Stimulated activated CD4-positive, alpha-beta T cell treated with anti-CD3 and anti-CD28 coated beads, Interleukin-1b, Interleukin-23, amount 100 ng/mL, for 4 hours (primary cell): ENCODE measurements at regions not wholly inside any gene's neighbourhood (a gene's known extent, or its start where the extent isn't known, plus 50 kb on each side); places are given as distances from the start of the nearest gene placed in this dataset.
"Not testable (repeated sequence)": the region's sequence is repeated elsewhere in the genome, so short reads cannot be mapped to it uniquely, and the experiment has no call there.

Source experiments
- DNase-seq, 2 donors: peaks; one replicate each; pipeline ENCODE4 v3.0.0-alpha.2; 2020; ENCODE audit warnings: low read depth in 2 of 2

- DNase-seq = no peak
Measured at GRCh38 chr12:123061441-123062205, 81.1 kb downstream of the ARL6IP4 start.

DNA sequence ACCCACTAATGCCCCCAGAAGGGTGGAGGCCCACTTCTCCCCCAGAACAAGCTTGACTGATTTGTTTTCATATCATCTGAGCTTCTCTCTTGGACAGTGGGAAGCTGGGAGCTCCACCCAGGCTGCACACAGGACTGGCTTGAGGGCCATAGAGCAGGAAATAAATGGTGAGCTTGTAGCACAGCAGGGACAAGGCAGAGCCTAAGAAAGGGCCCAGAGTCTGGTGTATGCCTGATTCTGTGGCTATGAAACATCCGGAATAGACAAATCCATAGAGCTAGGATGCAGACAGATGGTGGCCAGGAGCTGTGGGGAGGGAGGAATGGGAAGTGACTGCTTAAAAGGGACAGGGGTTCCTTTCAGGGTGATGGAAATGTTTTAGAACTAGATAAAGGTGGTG lies 79.0 kb downstream of the ARL6IP4 start:
- no peak for DNase-seq

DNA sequence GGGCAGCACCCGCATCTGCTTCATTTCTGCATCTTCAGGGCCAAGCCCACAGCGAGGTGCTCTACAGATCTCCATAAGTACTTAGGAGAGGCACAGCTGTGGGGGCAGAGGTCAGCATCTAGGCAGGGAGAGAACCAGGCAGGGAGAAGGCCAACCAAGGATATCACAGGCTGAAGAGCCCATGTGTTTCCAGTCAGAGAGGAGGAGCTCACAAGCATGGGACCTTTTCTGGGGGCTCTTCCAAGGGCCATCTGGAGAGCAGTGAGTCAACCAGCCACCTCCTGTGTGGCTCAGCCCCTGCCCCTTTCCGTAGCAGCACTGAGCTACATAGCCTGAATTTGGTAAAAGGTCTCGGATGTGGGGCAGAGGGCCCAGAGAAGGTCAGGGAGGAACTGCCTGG lies 78.5 kb downstream of the ARL6IP4 start:
- DNase-seq = no peak

- no peak for DNase-seq
Measured at GRCh38 chr12:123058481-123058880, 78.0 kb downstream of the ARL6IP4 start.

DNA sequence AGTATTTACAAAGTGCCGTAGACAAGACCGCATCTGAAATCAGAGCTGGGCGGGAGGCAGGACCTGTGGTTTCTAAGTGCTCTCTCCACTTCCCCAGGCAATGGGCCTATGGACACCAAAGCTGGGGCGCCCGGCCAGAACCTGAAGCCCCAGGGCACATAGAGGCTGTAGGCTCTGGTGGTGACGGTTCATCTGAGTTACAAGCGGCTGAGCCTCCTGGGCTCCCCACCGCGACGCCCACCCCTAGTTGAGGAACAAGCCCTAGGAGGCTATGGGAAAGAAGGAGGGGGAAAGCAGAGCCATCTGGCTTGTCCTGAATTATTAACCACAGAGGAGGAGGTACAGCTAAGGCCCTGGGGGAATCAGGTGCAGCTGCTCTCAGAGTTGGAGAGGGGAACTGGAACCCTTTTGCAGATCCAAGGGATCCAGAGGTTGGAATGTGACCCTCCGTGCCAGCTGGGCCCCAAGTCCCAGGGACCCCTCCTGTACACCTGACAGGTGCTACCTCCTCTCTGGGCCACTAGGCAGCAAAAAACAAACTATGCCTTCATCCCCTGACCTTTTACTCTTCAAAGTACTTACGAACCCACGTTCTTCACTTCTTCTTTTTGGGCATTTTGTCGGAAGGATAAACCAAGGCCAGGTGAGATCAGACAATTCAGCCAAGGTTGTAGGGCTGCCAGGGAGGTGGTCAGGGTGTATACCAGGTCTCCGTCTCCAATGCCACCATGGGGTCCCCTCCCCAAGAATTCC lies 77.2 kb downstream of the ARL6IP4 start:
- DNase-seq = no peak

- no peak for DNase-seq
Measured at GRCh38 chr12:123056709-123057108, 76.2 kb downstream of the ARL6IP4 start.

DNA sequence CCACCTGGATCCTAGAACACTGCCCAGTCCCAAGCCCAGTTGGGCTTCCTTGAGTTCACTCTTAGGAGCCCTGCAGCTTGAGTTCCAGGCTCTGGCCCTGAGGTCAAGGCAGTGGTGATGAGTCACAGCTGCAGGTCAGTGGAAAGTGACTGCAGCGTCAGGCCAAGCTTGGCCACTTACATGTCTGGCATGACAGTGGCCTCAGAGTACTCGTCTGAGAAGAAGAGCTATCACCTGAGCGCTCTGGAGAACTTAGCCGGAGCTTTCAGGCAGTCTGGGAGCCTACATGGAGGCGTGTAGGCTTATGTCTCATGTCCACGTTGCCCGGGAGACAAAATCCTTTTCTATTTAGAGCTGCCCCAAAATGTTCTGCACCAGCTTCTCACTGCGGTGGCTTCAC lies 75.6 kb downstream of the ARL6IP4 start:
- no peak for DNase-seq

- no peak for DNase-seq
Measured at GRCh38 chr12:123055281-123055766, 74.8 kb downstream of the ARL6IP4 start.

DNA sequence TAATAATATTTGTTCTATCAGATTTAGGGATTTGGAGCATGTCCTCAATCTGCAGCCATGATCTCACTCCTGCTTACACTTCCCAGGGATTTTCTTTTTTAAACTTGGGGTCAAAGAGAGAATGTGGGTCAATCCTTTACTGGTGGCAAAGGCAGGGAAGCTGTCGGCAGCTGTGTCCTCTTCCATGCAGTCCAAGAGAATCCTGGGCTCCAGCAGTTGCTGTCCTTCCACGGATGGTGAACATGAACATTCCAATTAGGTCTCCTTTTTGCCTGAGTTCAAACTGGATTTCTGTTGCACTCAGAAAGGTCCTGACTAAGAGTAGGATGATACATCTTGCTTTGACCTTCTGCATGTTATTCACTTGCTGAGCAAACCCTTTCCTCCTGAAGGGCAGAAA lies 73.9 kb downstream of the ARL6IP4 start:
- DNase-seq = no peak

DNA sequence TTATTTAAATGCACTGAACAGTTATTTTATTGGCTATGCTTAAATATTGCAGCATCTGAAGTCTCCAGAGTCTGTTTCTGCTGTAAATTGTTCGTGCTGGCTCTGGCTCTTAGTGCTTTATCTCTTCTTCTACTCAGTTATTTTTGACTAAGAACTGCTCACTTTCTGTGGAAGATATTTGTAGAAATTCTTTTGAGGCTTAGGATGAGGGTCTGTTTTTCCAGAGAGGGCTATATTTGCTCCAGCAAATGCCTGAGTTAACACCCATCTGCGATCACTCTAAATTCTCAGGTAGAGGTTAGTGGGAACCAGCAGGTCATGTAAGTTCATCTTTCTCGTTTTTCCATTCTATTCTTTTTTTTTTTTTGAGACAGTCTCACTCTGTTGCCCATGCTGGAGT lies 71.1 kb downstream of the ARL6IP4 start:
- no peak for DNase-seq

GRCh38 chr12:123050913-123051312 lies 70.4 kb downstream of the ARL6IP4 start:
- no peak for DNase-seq

- DNase-seq = no peak
Measured at GRCh38 chr12:123050331-123050831, 69.9 kb downstream of the ARL6IP4 start.

- DNase-seq = no peak
Measured at GRCh38 chr12:123049398-123050240, 69.1 kb downstream of the ARL6IP4 start.

GRCh38 chr12:123047892-123048291 lies 67.4 kb downstream of the ARL6IP4 start:
- not testable (repeated sequence) for DNase-seq

DNA sequence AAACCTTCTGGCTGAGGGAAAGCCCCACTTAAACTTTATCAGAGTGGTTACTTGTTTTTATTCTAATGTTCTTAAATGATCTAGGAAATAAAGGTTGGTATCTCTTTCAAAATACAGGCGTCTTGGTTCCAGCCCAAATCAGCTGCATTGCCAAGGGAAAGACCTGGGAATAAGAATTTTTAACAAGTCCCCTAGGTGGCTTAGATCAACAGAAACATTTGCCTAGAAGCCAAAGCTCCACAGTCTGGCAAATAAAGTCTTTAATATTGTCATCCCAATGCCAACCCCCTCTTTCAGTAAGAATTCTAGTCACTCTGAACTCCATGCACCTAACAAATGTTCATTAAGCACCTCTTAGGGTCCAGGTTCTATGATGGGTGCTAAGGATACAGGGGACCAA lies 66.8 kb downstream of the ARL6IP4 start:
- DNase-seq = no peak

- DNase-seq = no peak
Measured at GRCh38 chr12:123046431-123046830, 66.0 kb downstream of the ARL6IP4 start.

- DNase-seq = no peak
Measured at GRCh38 chr12:123045678-123046077, 65.2 kb downstream of the ARL6IP4 start.

DNA sequence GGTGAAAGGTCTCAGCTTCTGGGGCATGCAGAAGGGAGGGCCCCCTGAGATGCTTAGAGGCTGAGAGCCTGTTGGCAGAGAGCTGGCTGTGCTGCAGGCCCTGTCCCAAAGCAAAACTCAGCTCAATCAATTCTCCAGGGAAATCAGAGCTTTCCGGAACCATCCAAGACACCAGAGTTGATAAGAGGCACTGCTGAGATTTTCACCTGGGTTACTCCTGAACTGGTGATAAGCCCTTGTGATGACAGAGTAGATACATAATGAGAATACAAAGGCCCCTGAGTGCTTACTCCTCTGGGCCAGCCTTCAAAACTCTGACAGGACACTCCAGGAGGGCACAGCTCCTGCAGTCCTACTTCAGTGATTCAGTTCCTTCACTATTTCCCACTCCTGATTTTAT lies 63.9 kb downstream of the ARL6IP4 start:
- no peak for DNase-seq

DNA sequence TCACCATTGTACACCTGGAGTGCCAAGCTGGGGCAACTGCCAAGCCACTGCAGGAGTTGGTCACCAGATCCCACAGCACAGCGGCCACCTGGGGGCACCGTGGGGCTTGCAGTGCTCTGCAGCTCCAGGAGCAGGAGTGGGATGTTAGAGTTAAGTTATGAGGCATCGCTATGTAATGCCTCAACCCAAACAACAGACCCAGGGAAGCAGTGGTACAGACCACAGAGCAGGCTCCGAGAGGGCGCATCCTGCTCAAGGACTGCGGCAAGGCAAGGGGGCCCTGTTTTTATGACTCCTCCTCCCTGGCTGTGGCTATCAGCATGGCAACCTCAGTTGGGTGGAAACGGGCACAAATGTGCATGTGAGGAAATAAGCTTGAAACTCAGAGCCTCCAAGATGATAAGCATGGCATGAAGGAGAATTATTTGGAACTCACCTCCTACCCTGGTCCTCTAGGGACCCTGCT lies 63.1 kb downstream of the ARL6IP4 start:
- peak; percentile 56 to 65 for DNase-seq

DNA sequence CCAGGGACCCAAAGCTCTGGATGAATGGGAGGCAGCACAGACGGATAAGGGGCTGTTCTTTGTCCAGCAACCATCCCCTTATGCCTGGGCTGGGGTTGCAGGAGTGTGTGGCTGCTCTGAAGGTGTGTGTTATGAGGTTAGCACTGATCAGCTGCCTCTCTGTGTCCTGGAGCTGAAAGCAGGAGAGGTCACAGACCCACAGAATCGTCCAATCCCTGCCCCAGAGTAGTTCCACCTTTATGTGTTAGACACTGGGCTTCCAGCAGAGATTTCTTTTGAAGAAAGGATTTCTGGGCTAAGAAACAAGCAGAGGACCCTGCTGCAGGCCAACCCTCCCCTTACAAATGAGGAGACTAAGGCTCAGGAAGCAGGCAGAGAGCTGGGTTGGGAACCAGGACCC lies 62.4 kb downstream of the ARL6IP4 start:
- DNase-seq = no peak

DNA sequence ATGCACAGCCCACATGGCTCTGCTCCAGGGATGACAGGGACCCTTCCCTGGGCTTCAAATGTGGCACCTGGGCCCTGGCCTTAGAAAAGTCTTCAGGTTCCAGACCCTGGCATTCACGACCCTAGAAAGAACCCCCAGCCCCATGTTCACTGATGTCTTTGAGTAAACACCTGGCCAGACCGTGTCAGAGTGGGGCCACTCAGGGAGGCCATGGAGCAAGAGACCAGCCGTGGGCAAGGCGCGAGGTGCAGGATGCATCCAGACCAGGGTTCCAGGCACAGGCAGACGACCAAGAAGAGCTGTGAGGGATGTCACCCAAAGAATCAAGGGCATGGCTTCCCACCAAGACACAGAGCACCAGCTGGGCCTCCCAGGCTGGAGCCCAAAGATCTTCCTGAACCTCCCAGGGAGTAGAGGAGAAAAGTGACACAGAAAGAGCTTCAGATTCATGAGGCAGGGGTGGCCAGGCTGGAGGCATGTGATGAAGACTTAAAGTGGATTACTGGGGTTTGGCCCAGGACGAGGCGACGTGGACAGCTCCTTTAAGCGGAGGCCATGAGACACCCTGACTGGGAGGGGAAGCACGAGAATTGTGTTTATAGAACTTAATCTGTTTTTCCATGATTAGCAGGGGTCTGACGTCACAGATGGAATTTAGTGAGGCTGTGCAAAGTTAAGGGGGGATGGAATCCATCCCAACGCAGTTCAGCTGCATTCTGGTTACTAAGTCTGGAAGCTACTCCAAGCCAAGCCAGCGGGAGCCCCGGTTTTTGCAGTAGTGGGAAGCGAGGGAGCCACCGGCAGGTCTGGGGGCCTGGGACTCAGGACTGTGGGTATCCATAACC lies 61.6 kb downstream of the ARL6IP4 start:
- no peak for DNase-seq
